IMR-90 (cell line): ENCODE measurements at regions not wholly inside any gene's neighbourhood (a gene's known extent, or its start where the extent isn't known, plus 50 kb on each side); places are given as distances from the start of the nearest gene placed in this dataset.

Experiments used
- CTCF ChIP-seq: conservative IDR thresholded peaks from 2 replicates; pipeline ENCODE4 v1.5.1; 2012; ENCODE audit warnings: mild to moderate bottlenecking, low read depth, low read length, improper control_type of control experiment
- MAFK ChIP-seq: IDR thresholded peaks from 2 replicates; pipeline ENCODE4 v1.6.1; 2012; ENCODE audit warnings: low read depth, low read length, improper control_type of control experiment
- MAZ ChIP-seq: IDR thresholded peaks from 2 replicates; pipeline ENCODE4 v1.6.1; 2012; ENCODE audit warnings: low read depth, mild to moderate bottlenecking, low read length, improper control_type of control experiment, moderate library complexity, borderline replicate concordance
- POLR2A ChIP-seq: IDR thresholded peaks from 2 replicates; pipeline ENCODE4 v1.6.1; 2012; ENCODE audit warnings: mild to moderate bottlenecking, low read depth, low read length
- RAD21 ChIP-seq: IDR thresholded peaks from 2 replicates; pipeline ENCODE4 v1.6.1; 2012; ENCODE audit warnings: low read length, improper control_type of control experiment
- RFX5 ChIP-seq: IDR thresholded peaks from 2 replicates; pipeline ENCODE4 v1.8.0; 2012; ENCODE audit warnings: low read depth, mild to moderate bottlenecking, low read length, moderate library complexity
- SMC3 ChIP-seq: fragments of 150-350 bp; IDR thresholded peaks from 2 replicates; pipeline ENCODE4 v1.6.1; 2016; ENCODE audit warnings: low read depth, mild to moderate bottlenecking, antibody characterized with exemption, low read length, moderate library complexity
- TF ChIP-seq, protein P1 (sequence below): fragments of 150-350 bp; IDR thresholded peaks from 2 replicates; pipeline ENCODE4 v1.6.1; 2017; ENCODE audit warnings: mild to moderate bottlenecking, antibody characterized with exemption, low read length, low read depth

DNA sequence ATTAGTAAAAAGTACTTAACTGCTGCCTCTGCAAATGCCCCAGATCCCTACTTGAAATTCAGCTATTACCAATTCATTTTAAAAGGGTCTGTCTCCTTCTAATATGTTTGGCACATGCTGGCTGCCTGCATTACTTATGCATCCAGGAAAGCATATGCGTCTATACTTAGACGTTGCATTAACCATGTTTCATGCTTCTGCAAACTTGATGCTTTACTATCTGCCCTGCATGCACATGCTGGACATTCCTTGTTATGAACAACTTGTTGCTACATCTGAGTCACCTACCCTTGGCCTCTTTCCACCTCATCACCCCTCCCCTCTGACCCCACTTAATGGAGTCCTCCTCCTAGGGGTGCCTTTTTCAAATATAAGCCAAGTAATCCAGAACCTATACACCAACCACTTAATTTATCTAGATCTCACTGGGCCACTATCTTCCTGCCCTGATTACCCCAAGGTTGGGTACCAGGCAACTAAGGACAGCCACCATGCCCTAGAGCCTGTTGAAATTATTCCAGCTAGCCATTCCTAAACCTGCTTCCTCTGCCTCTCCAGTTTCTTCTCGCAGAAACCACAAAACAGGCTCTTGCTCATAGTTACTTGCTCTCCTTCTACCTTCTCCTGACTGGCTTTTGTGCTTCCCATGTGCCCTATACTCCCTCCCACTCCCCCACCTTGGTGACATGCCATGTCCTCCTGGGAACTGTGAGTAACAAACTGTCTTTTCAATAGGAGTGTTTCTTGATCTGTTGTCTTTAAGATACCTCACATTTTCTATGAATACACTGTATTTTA lies 1187.9 kb downstream of the REEP3 start:
- no peak for TF ChIP-seq CTCF
- TF ChIP-seq, protein P1, sequence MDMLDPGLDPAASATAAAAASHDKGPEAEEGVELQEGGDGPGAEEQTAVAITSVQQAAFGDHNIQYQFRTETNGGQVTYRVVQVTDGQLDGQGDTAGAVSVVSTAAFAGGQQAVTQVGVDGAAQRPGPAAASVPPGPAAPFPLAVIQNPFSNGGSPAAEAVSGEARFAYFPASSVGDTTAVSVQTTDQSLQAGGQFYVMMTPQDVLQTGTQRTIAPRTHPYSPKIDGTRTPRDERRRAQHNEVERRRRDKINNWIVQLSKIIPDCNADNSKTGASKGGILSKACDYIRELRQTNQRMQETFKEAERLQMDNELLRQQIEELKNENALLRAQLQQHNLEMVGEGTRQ, result no peak
- TF ChIP-seq POLR2A, result no peak
- TF ChIP-seq SMC3, result no peak
- TF ChIP-seq MAZ, result no peak
- TF ChIP-seq RAD21, result no peak
- no peak for TF ChIP-seq MAFK
- TF ChIP-seq RFX5, result no peak
